WTC11 (cell line): ENCODE measurements at regions not wholly inside any gene's neighbourhood (a gene's known extent, or its start where the extent isn't known, plus 50 kb on each side); places are given as distances from the start of the nearest gene placed in this dataset.

ENCODE experiments used
- ATAC-seq: fragments of 200-7000 bp; cut with Tn5 transposase; 2 replicates; pipeline ENCODE4 v1.10.0; 2021; ENCODE audit warnings: mild to moderate bottlenecking, moderate library complexity
- CTCF ChIA-PET: fragments of 300-600 bp; sonication (Branson Sonifier 250); formaldehyde crosslinking; loops from one replicate; lab custom pipeline; 2021; ENCODE audit warnings: antibody characterized with exemption; lab: Charles Lee
- POLR2A ChIA-PET: fragments of 350-600 bp; sonication (Branson Sonifier 250); formaldehyde crosslinking; loops from one replicate; lab custom pipeline; 2021; ENCODE audit warnings: antibody characterized with exemption; lab: Charles Lee
- DNase-seq: peaks from one replicate; pipeline ENCODE4 v3.0.0; 2021; ENCODE audit warnings: low spot score
- H3K27ac Mint-ChIP-seq: 2 replicates; pipeline ENCODE4 v1.8.0; 2021; ENCODE audit warnings: mixed read lengths
- H3K27me3 Mint-ChIP-seq: 2 replicates; pipeline ENCODE4 v1.8.0; 2021; ENCODE audit warnings: low read depth, mild to moderate bottlenecking, moderate library complexity, mixed read lengths
- H3K36me3 Mint-ChIP-seq: 2 replicates; pipeline ENCODE4 v1.8.0; 2021; ENCODE audit warnings: mixed read lengths
- H3K4me1 Mint-ChIP-seq: 2 replicates; pipeline ENCODE4 v1.8.0; 2022; ENCODE audit warnings: mixed read lengths
- H3K4me3 Mint-ChIP-seq: 2 replicates; pipeline ENCODE4 v1.8.0; 2021; ENCODE audit warnings: mild to moderate bottlenecking, moderate library complexity, mixed read lengths
- H3K9me3 Mint-ChIP-seq: 2 replicates; pipeline ENCODE4 v1.8.0; 2021; ENCODE audit warnings: mixed read lengths
- GTF2I ChIP-seq: fragments of 250-450 bp; sonication (Bioruptor Pico); conservative IDR thresholded peaks from 2 replicates; pipeline ENCODE4 v1.4.0; 2021; ENCODE audit warnings: mild to moderate bottlenecking
- IRF2 ChIP-seq: sonication (generic); formaldehyde crosslinking; IDR thresholded peaks from 2 replicates; pipeline ENCODE4 v1.8.0; 2022; ENCODE audit warnings: low read depth, missing genetic modification reagents, borderline replicate concordance
- SMAD4 ChIP-seq: sonication (generic); formaldehyde crosslinking; IDR thresholded peaks from 2 replicates; pipeline ENCODE4 v1.8.0; 2022; ENCODE audit warnings: mild to moderate bottlenecking, missing genetic modification reagents
- SOX15 ChIP-seq: fragments of 250-450 bp; sonication (Bioruptor Pico); IDR thresholded peaks from 2 replicates; pipeline ENCODE4 v1.9.0; 2021; ENCODE audit warnings: mild to moderate bottlenecking
- ZBTB21 ChIP-seq: sonication (generic); formaldehyde crosslinking; IDR thresholded peaks from 2 replicates; pipeline ENCODE4 v1.8.1; 2023; ENCODE audit warnings: mild to moderate bottlenecking, missing genetic modification reagents, borderline replicate concordance
- ZNF263 ChIP-seq: sonication (generic); formaldehyde crosslinking; IDR thresholded peaks from 2 replicates; pipeline ENCODE4 v1.8.1; 2022; ENCODE audit warnings: low read depth, mild to moderate bottlenecking, moderate library complexity, missing genetic modification reagents
- TF ChIP-seq, protein P1 (sequence below): sonication (generic); formaldehyde crosslinking; IDR thresholded peaks from 2 replicates; pipeline ENCODE4 v1.8.1; 2023; ENCODE audit warnings: mild to moderate bottlenecking, missing genetic modification reagents, moderate library complexity
- TF ChIP-seq, protein P2 (sequence below): sonication (generic); formaldehyde crosslinking; IDR thresholded peaks from 2 replicates; pipeline ENCODE4 v1.8.1; 2022; ENCODE audit warnings: low read depth, missing genetic modification reagents, borderline replicate concordance
- TF ChIP-seq, protein P3 (sequence below): sonication (generic); formaldehyde crosslinking; IDR thresholded peaks from 2 replicates; pipeline ENCODE4 v1.8.0; 2023; ENCODE audit warnings: missing genetic modification reagents, mild to moderate bottlenecking, borderline replicate concordance
- TF ChIP-seq, protein P4 (sequence below): sonication (generic); formaldehyde crosslinking; IDR thresholded peaks from 2 replicates; pipeline ENCODE4 v1.8.1; 2022; ENCODE audit warnings: mild to moderate bottlenecking, missing genetic modification reagents, moderate library complexity, borderline replicate concordance
- TF ChIP-seq, protein P5 (sequence below): sonication (generic); formaldehyde crosslinking; IDR thresholded peaks from 2 replicates; pipeline ENCODE4 v1.8.1; 2023; ENCODE audit warnings: mild to moderate bottlenecking, missing genetic modification reagents, borderline replicate concordance

DNA sequence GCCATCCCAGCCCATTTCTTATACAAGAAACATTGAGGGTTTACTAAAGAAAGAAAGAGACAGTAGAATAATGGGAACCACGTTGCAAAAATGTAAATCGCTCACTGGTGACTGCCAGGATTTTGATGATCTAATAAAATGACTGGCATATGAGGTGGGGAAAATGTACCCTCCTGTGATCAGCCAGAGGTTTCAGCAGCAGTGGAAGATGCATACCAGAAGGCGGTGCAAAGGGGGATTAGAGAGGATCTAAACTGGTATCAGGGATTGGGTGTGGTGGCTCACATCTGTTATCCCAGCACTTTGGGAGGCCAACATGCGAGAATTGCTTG, 60.8 kb upstream of the DDR1 start:
- Mint-ChIP-seq H3K4me3 (no peak overlapping the region), H3K9me3 (no peaks in the 10 kb centered on the region), H3K36me3 (no peaks in the 10 kb centered on the region)
- ATAC-seq (no peak), DNase-seq (no peak)
- CTCF ChIA-PET, result interaction anchor here (1.0 to 4.1 kb wide), 7 partner anchors 17 to 247 kb away, joined by 4 to 54 read pairs (median 8); partner anchors contain the start of genes DDR1 and VARS2
- TF ChIP-seq, protein P1, sequence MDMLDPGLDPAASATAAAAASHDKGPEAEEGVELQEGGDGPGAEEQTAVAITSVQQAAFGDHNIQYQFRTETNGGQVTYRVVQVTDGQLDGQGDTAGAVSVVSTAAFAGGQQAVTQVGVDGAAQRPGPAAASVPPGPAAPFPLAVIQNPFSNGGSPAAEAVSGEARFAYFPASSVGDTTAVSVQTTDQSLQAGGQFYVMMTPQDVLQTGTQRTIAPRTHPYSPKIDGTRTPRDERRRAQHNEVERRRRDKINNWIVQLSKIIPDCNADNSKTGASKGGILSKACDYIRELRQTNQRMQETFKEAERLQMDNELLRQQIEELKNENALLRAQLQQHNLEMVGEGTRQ (CRISPR knock-in tag), result no peak
- TF ChIP-seq, protein P2, sequence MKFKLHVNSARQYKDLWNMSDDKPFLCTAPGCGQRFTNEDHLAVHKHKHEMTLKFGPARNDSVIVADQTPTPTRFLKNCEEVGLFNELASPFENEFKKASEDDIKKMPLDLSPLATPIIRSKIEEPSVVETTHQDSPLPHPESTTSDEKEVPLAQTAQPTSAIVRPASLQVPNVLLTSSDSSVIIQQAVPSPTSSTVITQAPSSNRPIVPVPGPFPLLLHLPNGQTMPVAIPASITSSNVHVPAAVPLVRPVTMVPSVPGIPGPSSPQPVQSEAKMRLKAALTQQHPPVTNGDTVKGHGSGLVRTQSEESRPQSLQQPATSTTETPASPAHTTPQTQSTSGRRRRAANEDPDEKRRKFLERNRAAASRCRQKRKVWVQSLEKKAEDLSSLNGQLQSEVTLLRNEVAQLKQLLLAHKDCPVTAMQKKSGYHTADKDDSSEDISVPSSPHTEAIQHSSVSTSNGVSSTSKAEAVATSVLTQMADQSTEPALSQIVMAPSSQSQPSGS (CRISPR knock-in tag), result no peak
- no peak for TF ChIP-seq ZNF263
- no peak for TF ChIP-seq SMAD4 (CRISPR knock-in tag)
- TF ChIP-seq GTF2I (CRISPR knock-in tag), result no peak
- TF ChIP-seq IRF2 (CRISPR knock-in tag), result no peak
- TF ChIP-seq, protein P3, sequence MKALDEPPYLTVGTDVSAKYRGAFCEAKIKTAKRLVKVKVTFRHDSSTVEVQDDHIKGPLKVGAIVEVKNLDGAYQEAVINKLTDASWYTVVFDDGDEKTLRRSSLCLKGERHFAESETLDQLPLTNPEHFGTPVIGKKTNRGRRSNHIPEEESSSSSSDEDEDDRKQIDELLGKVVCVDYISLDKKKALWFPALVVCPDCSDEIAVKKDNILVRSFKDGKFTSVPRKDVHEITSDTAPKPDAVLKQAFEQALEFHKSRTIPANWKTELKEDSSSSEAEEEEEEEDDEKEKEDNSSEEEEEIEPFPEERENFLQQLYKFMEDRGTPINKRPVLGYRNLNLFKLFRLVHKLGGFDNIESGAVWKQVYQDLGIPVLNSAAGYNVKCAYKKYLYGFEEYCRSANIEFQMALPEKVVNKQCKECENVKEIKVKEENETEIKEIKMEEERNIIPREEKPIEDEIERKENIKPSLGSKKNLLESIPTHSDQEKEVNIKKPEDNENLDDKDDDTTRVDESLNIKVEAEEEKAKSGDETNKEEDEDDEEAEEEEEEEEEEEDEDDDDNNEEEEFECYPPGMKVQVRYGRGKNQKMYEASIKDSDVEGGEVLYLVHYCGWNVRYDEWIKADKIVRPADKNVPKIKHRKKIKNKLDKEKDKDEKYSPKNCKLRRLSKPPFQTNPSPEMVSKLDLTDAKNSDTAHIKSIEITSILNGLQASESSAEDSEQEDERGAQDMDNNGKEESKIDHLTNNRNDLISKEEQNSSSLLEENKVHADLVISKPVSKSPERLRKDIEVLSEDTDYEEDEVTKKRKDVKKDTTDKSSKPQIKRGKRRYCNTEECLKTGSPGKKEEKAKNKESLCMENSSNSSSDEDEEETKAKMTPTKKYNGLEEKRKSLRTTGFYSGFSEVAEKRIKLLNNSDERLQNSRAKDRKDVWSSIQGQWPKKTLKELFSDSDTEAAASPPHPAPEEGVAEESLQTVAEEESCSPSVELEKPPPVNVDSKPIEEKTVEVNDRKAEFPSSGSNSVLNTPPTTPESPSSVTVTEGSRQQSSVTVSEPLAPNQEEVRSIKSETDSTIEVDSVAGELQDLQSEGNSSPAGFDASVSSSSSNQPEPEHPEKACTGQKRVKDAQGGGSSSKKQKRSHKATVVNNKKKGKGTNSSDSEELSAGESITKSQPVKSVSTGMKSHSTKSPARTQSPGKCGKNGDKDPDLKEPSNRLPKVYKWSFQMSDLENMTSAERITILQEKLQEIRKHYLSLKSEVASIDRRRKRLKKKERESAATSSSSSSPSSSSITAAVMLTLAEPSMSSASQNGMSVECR (CRISPR knock-in tag), result no peak
- no peak for TF ChIP-seq SOX15
- TF ChIP-seq, protein P4, sequence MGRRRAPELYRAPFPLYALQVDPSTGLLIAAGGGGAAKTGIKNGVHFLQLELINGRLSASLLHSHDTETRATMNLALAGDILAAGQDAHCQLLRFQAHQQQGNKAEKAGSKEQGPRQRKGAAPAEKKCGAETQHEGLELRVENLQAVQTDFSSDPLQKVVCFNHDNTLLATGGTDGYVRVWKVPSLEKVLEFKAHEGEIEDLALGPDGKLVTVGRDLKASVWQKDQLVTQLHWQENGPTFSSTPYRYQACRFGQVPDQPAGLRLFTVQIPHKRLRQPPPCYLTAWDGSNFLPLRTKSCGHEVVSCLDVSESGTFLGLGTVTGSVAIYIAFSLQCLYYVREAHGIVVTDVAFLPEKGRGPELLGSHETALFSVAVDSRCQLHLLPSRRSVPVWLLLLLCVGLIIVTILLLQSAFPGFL, result no peak
- TF ChIP-seq, protein P5, sequence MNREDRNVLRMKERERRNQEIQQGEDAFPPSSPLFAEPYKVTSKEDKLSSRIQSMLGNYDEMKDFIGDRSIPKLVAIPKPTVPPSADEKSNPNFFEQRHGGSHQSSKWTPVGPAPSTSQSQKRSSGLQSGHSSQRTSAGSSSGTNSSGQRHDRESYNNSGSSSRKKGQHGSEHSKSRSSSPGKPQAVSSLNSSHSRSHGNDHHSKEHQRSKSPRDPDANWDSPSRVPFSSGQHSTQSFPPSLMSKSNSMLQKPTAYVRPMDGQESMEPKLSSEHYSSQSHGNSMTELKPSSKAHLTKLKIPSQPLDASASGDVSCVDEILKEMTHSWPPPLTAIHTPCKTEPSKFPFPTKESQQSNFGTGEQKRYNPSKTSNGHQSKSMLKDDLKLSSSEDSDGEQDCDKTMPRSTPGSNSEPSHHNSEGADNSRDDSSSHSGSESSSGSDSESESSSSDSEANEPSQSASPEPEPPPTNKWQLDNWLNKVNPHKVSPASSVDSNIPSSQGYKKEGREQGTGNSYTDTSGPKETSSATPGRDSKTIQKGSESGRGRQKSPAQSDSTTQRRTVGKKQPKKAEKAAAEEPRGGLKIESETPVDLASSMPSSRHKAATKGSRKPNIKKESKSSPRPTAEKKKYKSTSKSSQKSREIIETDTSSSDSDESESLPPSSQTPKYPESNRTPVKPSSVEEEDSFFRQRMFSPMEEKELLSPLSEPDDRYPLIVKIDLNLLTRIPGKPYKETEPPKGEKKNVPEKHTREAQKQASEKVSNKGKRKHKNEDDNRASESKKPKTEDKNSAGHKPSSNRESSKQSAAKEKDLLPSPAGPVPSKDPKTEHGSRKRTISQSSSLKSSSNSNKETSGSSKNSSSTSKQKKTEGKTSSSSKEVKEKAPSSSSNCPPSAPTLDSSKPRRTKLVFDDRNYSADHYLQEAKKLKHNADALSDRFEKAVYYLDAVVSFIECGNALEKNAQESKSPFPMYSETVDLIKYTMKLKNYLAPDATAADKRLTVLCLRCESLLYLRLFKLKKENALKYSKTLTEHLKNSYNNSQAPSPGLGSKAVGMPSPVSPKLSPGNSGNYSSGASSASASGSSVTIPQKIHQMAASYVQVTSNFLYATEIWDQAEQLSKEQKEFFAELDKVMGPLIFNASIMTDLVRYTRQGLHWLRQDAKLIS (CRISPR knock-in tag), result no peak
- TF ChIP-seq ZBTB21 (CRISPR knock-in tag), result no peak
- TF ChIP-seq, all 79 proteins: peak for 0
- POLR2A ChIA-PET, result interaction anchor here (0.7 kb wide), 3 partner anchors 82 to 604 kb away, joined by 3 to 5 read pairs (median 4); no protein-coding TSS in a partner anchor
- Mint-ChIP-seq H3K27ac (no peak overlapping the region), H3K4me1 (peaks cover 35% of the 10 kb centered on the region), H3K27me3 (no peaks in the 10 kb centered on the region)
